ENCODE measurements at regions not wholly inside any gene's neighbourhood (a gene's known extent, or its start where the extent isn't known, plus 50 kb on each side); places are given as distances from the start of the nearest gene placed in this dataset.

GRCh38 chr13:107458269-107458668 is 757.1 kb downstream of the LIG4 start:
- DNase-seq: no peak

GRCh38 chr13:107457686-107458085 is 757.6 kb downstream of the LIG4 start:
- DNase-seq: no peak

DNA sequence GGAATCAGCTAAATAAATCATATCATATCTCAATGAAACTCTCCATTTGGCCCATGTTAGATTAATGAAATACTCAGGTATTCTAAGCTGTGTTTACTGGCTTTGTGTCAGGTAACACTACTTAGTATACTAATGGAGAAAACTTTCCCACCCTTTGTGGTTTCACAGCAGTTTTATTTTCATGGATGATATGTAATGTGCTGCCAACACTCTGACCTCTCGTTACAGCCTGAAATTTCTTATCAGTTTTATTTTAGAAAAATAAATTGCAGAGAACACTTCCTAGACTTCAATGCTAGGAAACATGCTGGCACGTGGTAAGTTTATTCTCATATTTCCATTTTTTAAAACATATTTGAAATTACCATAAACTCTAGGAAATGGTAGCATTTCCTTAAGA is 758.9 kb downstream of the LIG4 start:
- no peak for DNase-seq

DNA sequence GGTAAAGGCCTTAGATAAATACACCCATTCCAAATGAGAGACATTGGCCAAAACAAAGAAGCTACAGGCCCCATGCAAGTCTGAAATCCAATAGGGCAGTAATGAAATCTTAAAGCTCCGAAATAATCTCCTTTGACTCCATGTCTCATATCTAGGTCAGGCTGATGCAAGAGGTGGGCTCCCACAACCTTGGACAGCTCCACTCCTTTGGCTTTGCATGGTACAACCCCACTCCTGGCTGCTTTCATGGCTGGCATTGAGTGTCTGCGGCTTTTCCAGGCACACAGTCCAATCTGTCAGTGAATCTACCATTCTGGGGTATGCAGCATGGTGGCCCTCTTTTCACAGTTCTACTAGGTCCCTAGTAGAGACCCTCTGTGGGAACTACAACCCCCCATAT is 762.5 kb downstream of the LIG4 start:
- no peak for DNase-seq

DNA sequence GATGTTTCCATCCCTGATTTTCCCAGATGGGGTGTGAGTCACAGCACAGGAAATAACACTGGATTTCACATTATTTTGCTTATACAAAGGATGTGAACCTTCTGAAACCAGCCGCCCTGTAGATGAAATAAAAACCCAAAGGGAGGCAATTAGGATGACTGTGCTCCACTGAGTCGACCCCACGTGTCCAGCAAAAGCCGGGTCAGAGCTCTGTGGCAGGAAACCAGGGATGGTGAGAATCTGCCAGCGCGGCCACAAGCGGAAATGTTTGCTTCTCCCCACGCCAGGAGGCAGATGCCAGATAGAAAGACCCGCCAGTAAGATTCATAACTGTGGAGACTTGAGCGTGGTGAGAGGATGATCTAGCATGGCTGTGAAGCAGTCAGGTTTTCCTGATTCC is 764.4 kb downstream of the LIG4 start:
- peak; percentile 86 for DNase-seq

GRCh38 chr13:107450431-107450830 is 764.9 kb downstream of the LIG4 start:
- no peak for DNase-seq

GRCh38 chr13:107447591-107447990 is 767.7 kb downstream of the LIG4 start:
- no peak for DNase-seq

DNA sequence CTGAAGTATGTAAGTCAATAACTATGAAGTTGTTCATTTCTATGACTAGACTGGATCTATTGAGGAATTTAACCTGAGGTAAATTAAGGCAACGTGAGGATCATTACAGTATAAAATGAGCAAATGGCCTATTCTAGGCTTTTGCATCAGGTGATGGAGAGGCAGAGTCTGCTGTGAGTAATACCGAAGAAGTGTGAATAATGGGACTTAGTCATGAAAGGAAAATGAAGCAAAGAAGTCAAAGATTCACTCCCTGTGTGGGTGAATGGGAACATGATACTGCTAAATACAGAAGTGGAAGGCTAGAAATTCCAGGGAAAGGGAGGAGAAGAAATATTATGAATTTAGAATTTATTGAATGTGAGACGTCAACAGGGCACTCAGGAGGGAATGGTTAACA is 774.1 kb downstream of the LIG4 start:
- DNase-seq: peak; percentile 59

DNA sequence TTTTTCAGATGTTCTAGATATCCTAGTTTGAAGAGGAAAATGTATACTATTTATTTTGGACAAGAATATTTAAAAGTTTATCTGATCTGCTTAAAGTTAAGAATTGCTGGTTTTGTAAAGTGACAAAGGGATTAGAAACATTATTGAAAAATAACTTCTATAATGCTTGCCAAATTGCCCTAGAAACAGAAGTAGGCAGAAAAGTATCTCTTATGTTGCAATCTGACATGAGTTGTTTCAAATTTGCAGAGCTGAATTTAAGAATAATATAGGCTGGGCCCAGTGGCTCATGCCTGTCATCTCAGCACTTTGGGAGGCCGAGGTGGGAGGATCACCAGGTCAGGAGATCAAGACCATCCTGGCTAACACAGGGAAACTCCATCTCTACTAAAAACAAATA is 777.1 kb downstream of the LIG4 start:
- DNase-seq: no peak

DNA sequence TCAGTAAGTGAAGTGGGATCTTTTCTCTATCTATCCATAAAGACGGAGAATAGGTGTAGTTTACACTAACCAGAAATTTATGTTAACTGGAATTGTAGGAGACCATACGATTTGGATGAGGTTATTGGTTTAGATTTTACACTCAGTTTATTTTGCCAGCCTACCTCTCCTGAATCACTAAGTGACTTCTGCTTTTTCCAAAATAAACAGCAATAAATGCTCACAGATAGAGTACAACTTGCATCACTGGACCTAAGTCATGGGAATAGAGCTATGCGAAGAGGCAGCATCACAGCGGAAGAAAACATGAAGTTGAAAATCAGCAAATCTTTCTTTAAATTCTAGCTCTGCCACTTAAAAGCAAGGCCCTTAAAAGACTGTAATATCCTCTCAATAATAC is 781.0 kb downstream of the LIG4 start:
- no peak for DNase-seq

DNA sequence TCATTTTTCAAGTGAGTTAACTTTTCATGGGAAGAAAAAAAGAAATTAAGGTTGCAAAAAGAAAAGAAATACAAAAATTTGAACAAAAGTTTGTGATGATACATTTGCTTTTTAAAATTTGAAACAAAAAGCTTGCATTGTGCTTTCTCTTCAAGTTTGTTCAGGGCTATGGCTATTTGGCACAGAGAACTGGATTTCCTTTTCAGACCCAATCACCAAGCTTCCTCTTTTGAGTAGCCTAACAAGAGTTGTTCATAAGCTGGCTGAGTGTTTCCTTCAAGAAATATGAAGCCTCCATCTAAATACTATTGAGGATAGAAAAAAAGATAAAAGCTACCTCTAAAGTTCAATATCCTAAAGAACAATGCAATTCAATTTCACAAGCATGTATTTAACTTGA is 787.8 kb downstream of the LIG4 start:
- DNase-seq: no peak

DNA sequence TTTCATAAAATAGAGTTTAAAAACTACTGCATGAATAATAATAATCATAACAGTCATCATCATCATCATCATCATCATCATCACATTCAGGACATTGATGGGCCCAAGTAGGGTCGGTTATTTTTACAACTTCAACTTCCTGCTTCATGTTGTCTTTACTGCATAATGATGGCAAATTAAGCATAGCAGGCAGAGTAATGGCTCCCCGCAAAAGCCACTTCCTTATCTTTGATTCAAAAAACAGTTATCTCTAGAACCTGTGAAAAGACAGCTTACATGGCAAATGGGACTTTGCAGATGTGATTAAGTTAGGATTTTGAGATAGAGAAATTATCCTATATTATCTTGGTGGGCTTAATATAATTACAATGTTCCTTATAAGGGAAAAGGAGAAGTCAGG is 792.9 kb downstream of the LIG4 start:
- no peak for DNase-seq

DNA sequence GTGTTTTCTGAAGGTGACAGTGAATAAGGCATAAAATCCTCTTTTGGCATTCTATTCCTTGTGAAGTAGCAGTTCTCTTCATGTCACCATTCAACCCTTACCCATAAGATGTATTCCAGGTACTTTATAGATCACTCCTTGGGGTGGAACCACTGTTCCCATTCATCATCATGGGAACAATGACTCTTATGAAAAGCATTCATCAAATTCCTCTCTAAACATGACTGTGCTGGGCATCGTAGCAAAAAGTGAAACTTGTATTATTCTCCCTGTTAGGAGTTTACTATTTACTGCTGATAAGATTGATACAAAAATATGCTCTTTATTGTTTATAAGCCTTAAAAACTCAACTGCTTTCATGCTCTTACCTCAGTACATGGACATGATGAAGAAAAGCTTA is 793.4 kb downstream of the LIG4 start:
- DNase-seq: no peak

DNA sequence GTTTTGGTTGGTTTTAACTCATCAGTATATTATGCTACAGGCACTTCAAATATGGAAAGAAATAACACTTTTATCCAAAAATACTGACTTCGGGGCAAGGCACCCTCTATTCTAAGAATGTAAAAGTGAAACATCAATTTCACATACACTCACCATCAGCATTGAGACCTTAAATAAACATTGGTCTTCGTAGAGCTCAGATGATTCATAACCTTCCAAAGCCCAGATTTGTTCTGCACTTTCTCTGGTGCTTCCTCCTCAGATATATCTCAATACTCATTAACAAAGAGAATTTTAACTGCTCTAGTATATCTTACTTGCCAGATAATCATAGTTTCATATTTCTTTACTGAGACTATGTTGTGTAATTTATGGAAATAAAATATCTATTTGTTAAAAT is 794.3 kb downstream of the LIG4 start:
- DNase-seq: peak; percentile 10

DNA sequence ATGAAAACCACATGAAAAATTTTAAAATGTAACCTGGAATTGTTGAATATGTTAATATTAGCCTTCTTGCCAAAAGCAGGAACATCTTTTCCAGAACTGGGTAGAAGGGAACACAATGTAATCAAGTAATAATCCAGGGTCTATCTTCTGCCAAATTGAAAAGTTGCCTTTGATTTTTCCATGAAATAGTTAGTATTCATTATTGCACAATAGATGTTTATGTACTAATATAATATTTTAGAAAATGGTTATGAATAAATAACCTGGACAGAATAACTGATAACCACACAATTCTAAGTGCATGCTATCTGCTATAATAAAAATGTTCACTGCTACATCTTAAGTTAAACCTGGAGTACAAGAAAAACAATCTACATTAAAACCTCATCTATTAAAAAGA is 802.3 kb downstream of the LIG4 start:
- DNase-seq: no peak

- no peak for DNase-seq
Measured at GRCh38 chr13:107407074-107407473, 808.3 kb downstream of the LIG4 start.

DNA sequence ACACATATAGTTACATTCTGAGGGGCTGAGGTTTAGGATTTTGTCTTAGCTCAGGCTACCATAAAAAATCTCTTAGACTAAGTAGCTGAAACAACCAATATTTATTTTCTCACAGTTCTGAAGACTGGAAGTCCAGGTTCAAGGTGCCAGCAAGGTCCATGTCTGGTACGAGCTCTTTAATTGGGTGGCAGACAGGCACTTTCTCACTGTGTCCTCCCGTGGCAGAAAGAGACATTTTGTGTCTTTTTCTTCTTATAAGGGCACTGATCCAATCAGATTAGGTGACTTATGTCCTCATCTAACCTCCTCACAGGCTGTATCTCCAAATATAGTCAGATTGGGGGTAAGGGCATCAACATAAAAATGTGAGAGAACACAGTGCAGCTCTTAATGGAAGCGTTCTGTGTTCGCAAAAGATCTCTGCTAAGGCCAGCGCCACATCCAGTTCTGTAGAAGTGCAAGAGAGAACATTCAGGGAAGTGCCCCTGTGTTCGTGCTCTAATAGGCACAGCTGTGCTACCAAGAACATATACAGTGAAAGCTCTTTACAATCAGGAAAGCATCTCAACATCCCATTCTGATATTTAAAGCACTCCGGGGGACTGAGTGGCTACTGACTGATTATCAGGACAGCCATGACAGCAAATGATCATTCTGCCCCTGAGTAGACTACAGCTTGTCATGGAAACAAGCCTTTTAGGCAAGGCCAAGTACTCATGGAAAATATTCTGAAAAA is 819.2 kb downstream of the LIG4 start:
- DNase-seq: no peak

GRCh38 chr13:107392205-107392604 is 823.1 kb downstream of the LIG4 start:
- no peak for DNase-seq

GRCh38 chr13:107387525-107387924 is 819.6 kb upstream of the ARGLU1 start:
- no peak for DNase-seq

DNA sequence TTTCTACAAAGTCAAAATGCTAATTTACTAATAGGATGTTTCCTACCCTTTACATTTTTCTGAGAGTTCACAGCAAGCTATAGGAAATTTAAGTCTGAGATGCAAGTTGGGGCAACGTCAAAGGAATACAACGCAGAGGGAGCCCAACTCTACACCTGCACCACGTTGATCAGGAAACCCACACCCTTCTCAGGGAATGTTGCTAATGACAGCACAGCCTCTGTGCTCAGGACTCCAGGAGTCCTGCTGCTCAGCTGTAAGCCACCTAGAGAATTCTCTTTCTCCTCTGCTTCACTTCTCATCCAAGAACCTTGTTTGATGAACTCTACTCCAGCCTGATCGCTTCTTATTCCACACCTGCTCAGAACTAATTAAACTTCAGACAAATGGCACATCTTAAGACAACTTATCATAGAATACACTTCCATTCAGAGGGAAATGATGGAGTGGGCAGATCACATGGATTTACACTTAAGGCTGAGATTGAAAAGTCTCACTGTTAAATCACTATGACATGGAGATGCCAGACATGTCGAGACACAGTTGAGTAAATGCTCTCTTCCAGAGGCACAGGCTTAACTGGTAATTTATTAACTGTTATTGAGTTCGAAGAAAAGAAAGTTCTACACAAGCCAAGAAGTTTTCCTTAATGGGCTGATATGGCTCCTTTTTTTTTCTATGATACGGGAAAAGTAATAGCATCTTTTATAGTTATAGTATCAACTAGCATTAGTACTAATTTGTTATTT is 811.6 kb upstream of the ARGLU1 start:
- no peak for DNase-seq

GRCh38 chr13:107376341-107377125 is 808.6 kb upstream of the ARGLU1 start:
- no peak for DNase-seq

GRCh38 chr13:107375701-107376340 is 807.9 kb upstream of the ARGLU1 start:
- DNase-seq: no peak

DNA sequence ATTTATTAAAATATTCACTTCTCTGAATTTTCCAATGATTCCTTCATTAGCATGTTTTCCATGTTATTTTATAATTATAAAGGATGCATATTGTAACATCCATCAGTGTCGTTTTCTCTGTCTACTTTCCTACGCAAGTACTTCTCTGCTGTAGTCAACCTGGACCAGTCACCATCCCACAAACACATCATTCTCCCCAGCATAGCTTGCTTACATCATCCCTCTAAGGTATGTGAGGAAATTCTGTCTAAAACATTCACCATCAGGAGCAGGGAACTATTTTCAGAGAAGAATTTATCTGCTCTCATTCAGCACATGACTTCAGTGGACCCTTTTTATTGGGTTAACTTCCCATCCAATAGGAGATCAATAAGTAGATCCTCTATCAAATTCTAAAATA is 806.1 kb upstream of the ARGLU1 start:
- DNase-seq: peak; percentile 29

All from fibroblast of skin of right biceps (primary cell).